Smooth muscle cell (in vitro differentiated cells): ENCODE measurements at regions not wholly inside any gene's neighbourhood (a gene's known extent, or its start where the extent isn't known, plus 50 kb on each side); places are given as distances from the start of the nearest gene placed in this dataset.

ENCODE experiments used
- DNase-seq: peaks from one replicate; lab custom pipeline; 2025; ENCODE audit not compliant: unreplicated experiment; lab: John Stamatoyannopoulos, UW
- H2AFZ ChIP-seq: fragments of 200-600 bp; sonication (generic); 2 replicates; pipeline ENCODE4 v1.6.0; 2016; ENCODE audit warnings: antibody characterized with exemption, low read depth, mild to moderate bottlenecking
- H3F3A ChIP-seq: fragments of 200-600 bp; sonication (generic); 2 replicates; pipeline ENCODE4 v1.6.0; 2017; ENCODE audit warnings: antibody characterized with exemption, low read depth
- H3K27ac ChIP-seq: fragments of 200-600 bp; sonication (generic); 2 replicates; pipeline ENCODE4 v1.5.1; 2016; ENCODE audit warnings: low read depth, mild to moderate bottlenecking
- H3K27me3 ChIP-seq: fragments of 200-600 bp; sonication (generic); 2 replicates; pipeline ENCODE4 v1.6.1; 2016; ENCODE audit warnings: low read depth, mild to moderate bottlenecking
- H3K36me3 ChIP-seq: fragments of 200-600 bp; sonication (generic); 2 replicates; pipeline ENCODE4 v1.5.1; 2016; ENCODE audit warnings: low read depth
- H3K4me1 ChIP-seq: fragments of 200-600 bp; sonication (generic); 2 replicates; pipeline ENCODE4 v1.5.1; 2016; ENCODE audit warnings: low read depth
- H3K4me2 ChIP-seq: fragments of 200-600 bp; sonication (generic); 2 replicates; pipeline ENCODE4 v1.6.0; 2016; ENCODE audit warnings: mild to moderate bottlenecking
- H3K4me3 ChIP-seq: fragments of 200-600 bp; sonication (generic); 2 replicates; pipeline ENCODE4 v1.5.1; 2016; ENCODE audit warnings: mild to moderate bottlenecking
- H3K79me2 ChIP-seq: fragments of 200-600 bp; sonication (generic); 2 replicates; pipeline ENCODE4 v1.6.0; 2016; ENCODE audit warnings: low read depth, mild to moderate bottlenecking
- H3K9ac ChIP-seq: fragments of 200-600 bp; sonication (generic); 2 replicates; pipeline ENCODE4 v1.6.0; 2016; ENCODE audit warnings: low read depth
- H3K9me3 ChIP-seq: fragments of 200-600 bp; sonication (generic); replicated peaks from 2 replicates; pipeline ENCODE4 v1.5.1; 2016; ENCODE audit warnings: low read depth
- H4K20me1 ChIP-seq: fragments of 200-600 bp; sonication (generic); 2 replicates; pipeline ENCODE4 v1.6.0; 2016; ENCODE audit warnings: low read depth
- WGBS: methylation state at CpG from one replicate; pipeline ENCODE4 v1.1.7; 2016; ENCODE audit warnings: low lambda C conversion rate; 5-methylcytosine and 5-hydroxymethylcytosine counted together
- TF ChIP-seq, protein P1 (sequence below): fragments of 200-600 bp; sonication (generic); IDR thresholded peaks from 2 replicates; pipeline ENCODE4 v1.5.1; 2017; ENCODE audit warnings: borderline replicate concordance, mild to moderate bottlenecking, antibody characterized with exemption; ENCODE audit not compliant: insufficient read depth, poor library complexity, severe bottlenecking

DNA sequence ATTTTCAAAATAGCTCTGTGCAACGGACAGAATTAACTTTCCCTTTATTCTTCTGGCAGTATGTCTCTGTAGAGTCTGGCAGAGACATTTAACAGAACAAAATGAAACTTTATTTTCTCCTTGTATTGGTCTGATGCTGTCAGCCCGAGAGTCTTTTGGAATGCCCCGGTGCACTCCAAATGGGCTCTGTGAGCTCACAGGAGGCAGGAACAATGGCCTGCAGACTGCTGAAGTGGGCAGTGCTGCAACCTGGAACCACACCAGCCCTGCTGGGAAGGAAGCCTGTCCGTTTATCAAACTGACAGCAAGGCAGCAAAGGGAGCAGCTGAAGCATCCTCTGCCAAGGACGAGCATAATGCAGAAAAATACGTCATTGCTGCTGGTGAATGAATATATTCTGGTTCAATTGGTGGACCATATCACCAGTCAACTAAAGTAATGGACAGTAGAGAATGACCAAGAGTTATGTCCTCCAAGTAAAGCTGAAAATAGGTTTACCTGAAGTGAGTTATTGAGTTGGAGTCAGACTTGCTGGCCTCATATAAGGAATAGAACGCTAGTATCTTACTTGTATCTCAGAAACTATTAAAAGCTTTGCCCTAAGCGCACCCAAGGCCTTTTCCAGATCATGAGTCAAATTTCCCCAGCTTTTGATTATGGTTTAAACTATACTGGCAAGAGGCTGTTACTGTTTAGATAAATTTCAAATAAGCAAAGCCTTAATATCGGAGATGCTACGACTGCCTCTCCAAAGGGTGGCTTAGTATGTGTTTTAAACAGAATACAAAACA is 207.6 kb upstream of the TANK start:
- Histone ChIP-seq H3F3A (no peaks in the 10 kb centered on the region), H3K36me3 (no peaks in the 10 kb centered on the region), H3K4me2 (no peak overlapping the region), H4K20me1 (no peaks in the 10 kb centered on the region), H3K27me3 (no peaks in the 10 kb centered on the region), H3K9ac (no peak overlapping the region), H2AFZ (no peak overlapping the region), H3K79me2 (no peaks in the 10 kb centered on the region), H3K4me1 (no peaks in the 10 kb centered on the region), H3K27ac (no peak overlapping the region), H3K9me3 (no peaks in the 10 kb centered on the region), H3K4me3 (no peak overlapping the region)
- 79% methylated on average over 10 of the region's 10 CpGs for WGBS
- TF ChIP-seq, protein P1, sequence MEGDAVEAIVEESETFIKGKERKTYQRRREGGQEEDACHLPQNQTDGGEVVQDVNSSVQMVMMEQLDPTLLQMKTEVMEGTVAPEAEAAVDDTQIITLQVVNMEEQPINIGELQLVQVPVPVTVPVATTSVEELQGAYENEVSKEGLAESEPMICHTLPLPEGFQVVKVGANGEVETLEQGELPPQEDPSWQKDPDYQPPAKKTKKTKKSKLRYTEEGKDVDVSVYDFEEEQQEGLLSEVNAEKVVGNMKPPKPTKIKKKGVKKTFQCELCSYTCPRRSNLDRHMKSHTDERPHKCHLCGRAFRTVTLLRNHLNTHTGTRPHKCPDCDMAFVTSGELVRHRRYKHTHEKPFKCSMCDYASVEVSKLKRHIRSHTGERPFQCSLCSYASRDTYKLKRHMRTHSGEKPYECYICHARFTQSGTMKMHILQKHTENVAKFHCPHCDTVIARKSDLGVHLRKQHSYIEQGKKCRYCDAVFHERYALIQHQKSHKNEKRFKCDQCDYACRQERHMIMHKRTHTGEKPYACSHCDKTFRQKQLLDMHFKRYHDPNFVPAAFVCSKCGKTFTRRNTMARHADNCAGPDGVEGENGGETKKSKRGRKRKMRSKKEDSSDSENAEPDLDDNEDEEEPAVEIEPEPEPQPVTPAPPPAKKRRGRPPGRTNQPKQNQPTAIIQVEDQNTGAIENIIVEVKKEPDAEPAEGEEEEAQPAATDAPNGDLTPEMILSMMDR = no peak
- no peak for DNase-seq

DNA sequence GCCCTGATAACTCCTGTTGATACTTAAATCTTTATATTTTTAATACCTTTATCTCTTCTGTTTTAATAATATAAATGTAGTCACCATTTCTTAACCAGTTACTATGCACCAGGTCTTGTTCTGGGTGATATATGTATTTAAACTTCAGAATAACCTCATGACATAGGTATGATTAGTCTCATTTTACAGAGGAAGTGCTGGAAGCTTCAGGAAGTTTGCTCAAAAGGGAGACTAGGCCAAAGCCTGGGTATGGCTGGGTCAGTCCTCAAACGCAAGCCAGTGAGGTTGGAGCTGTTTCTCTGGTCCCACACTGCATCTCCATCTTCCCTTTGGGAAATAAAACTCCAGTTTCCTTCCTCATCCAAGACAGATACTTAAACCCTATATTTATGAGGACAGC is 204.7 kb upstream of the TANK start:
- 84% methylated on average over 1 of the region's 1 CpG for WGBS
- no peak overlapping the region for H3K27ac ChIP-seq
- H2AFZ ChIP-seq = no peak overlapping the region
- H3F3A ChIP-seq = no peaks in the 10 kb centered on the region
- no peaks in the 10 kb centered on the region for H3K79me2 ChIP-seq
- no peaks in the 10 kb centered on the region for H4K20me1 ChIP-seq
- TF ChIP-seq, protein P1 = no peak
- no peaks in the 10 kb centered on the region for H3K27me3 ChIP-seq
- no peak overlapping the region for H3K9ac ChIP-seq
- no peak overlapping the region for H3K4me3 ChIP-seq
- no peaks in the 10 kb centered on the region for H3K9me3 ChIP-seq
- DNase-seq = no peak
- H3K4me1 ChIP-seq = no peaks in the 10 kb centered on the region
- H3K36me3 ChIP-seq = no peaks in the 10 kb centered on the region
- H3K4me2 ChIP-seq = no peak overlapping the region

DNA sequence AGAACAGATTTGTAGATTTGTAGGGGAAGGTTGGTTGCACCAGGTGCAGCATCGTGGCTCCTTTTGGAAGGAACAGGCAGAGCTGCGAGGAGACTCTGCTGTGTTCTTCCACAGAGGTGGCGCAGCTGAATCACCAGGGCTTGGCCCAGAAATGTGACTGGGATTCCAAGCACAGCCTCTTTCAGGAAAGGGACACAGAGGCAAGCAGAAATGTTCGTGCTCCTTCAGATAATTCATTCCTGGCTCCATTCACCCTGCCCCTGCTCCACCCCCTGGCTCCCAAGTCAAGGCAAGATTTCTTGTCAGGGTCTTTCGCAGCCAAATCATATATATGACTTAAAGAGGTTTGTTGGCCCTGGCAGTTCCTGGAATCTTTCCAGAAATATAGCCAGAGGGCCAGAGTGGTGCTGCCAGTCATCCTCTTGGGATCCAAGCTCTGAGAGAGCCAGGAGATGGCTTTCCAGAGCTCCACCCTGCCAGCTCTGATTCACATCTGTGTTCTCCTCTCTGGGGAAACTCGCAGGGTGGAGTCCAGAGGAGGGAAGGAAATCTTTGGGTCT is 203.9 kb upstream of the TANK start:
- Histone ChIP-seq H3K4me2 (no peak overlapping the region), H3K9me3 (no peaks in the 10 kb centered on the region), H3K9ac (no peak overlapping the region), H3K4me1 (no peaks in the 10 kb centered on the region), H3K36me3 (no peaks in the 10 kb centered on the region), H3K4me3 (no peak overlapping the region), H3K27ac (no peak overlapping the region), H3F3A (no peaks in the 10 kb centered on the region), H3K27me3 (no peaks in the 10 kb centered on the region), H2AFZ (no peak overlapping the region), H4K20me1 (no peaks in the 10 kb centered on the region), H3K79me2 (no peaks in the 10 kb centered on the region)
- no peak for DNase-seq
- WGBS = 86% methylated on average over 6 of the region's 6 CpGs
- TF ChIP-seq, protein P1 = no peak

DNA sequence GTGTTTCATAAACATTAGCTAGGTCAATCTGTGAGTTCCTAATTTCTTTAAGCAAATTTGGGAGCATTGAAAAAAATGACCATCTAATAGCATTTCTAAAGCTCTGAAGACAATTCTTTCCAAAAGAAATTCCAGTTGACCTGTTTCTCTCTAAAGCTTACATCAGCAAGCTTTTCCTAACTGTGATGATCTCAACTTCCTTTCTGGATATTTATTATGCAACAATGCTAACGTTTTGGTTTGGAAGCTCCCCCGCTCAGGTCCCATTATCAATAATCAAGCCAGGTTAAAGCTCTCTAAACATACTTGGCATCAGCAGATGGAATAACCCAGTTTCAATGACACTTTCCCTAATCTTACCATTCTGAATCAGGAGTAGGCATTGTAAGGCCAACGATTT is 196.3 kb upstream of the TANK start:
- H3K4me2 ChIP-seq = no peak overlapping the region
- DNase-seq = no peak

More for the DNA sequence above, 196.3 kb upstream of the TANK start:
- no peak overlapping the region for H2AFZ ChIP-seq
- H3K79me2 ChIP-seq = no peaks in the 10 kb centered on the region
- no peaks in the 10 kb centered on the region for H3K36me3 ChIP-seq
- no peak overlapping the region for H3K9ac ChIP-seq
- peaks cover 10% of the 10 kb centered on the region for H3F3A ChIP-seq
- H4K20me1 ChIP-seq = no peaks in the 10 kb centered on the region
- no peak overlapping the region for H3K27ac ChIP-seq
- no peaks in the 10 kb centered on the region for H3K27me3 ChIP-seq
- 66% methylated on average over 3 of the region's 3 CpGs for WGBS
- no peaks in the 10 kb centered on the region for H3K4me1 ChIP-seq
- no peaks in the 10 kb centered on the region for H3K9me3 ChIP-seq
- no peak overlapping the region for H3K4me3 ChIP-seq
- TF ChIP-seq, protein P1 = no peak
